SU-DHL-6 (cell line): ENCODE measurements at regions not wholly inside any gene's neighbourhood (a gene's known extent, or its start where the extent isn't known, plus 50 kb on each side); places are given as distances from the start of the nearest gene placed in this dataset.

Experiments
- H2AFZ ChIP-seq: fragments of 200-600 bp; sonication (generic); 2 replicates; pipeline ENCODE4 v1.6.1; 2014; ENCODE audit warnings: low read depth, mild to moderate bottlenecking, moderate library complexity, mixed read lengths, antibody characterized with exemption, low read length; ENCODE audit not compliant: severe bottlenecking
- H3F3A ChIP-seq: fragments of 200-600 bp; shearing (Covaris generic); 2 replicates; pipeline ENCODE4 v1.6.0; 2016; ENCODE audit warnings: antibody characterized with exemption, mild to moderate bottlenecking; ENCODE audit not compliant: insufficient read depth
- H3K27ac ChIP-seq: fragments of 200-600 bp; sonication (generic); 2 replicates; pipeline ENCODE4 v1.5.1; 2016; ENCODE audit warnings: low read depth, mild to moderate bottlenecking, low read length, moderate library complexity, mixed read lengths
- H3K27me3 ChIP-seq: fragments of 200-600 bp; sonication (generic), shearing (Covaris generic); 2 replicates; pipeline ENCODE4 v1.6.0; 2014; ENCODE audit warnings: mild to moderate bottlenecking, low read length
- H3K36me3 ChIP-seq: fragments of 200-600 bp; sonication (generic); 2 replicates; pipeline ENCODE4 v1.6.1; 2014; ENCODE audit warnings: mild to moderate bottlenecking, low read length, mixed read lengths
- H3K4me2 ChIP-seq: fragments of 300-600, 200-600 bp; shearing (Covaris generic), sonication (generic); 2 replicates; pipeline ENCODE4 v1.6.0; 2014; ENCODE audit warnings: low read length, low read depth, mild to moderate bottlenecking; ENCODE audit not compliant: poor library complexity, severe bottlenecking
- H3K4me3 ChIP-seq: fragments of 200-600 bp; sonication (generic); 2 replicates; pipeline ENCODE4 v1.5.1; 2014; ENCODE audit warnings: antibody characterized with exemption, low read length, mild to moderate bottlenecking, mixed read lengths; ENCODE audit not compliant: insufficient read depth, poor library complexity, severe bottlenecking
- H3K79me2 ChIP-seq: fragments of 200-600 bp; sonication (generic); 2 replicates; pipeline ENCODE4 v1.6.1; 2014; ENCODE audit warnings: mild to moderate bottlenecking, low read length, moderate library complexity; ENCODE audit not compliant: insufficient read depth
- H3K9ac ChIP-seq: fragments of 200-600 bp; sonication (generic); 2 replicates; pipeline ENCODE4 v1.7.0; 2014; ENCODE audit warnings: mild to moderate bottlenecking, low read length
- H3K9me2 ChIP-seq: fragments of 200-600 bp; sonication (generic); replicated peaks from 2 replicates; pipeline ENCODE4 v1.6.1; 2014; ENCODE audit warnings: low read length; ENCODE audit not compliant: insufficient read depth
- H3K9me3 ChIP-seq: fragments of 200-600 bp; sonication (generic); 2 replicates; pipeline ENCODE4 v1.6.1; 2014; ENCODE audit warnings: low read length, mixed read lengths; ENCODE audit not compliant: insufficient read depth
- H4K20me1 ChIP-seq: fragments of 200-600 bp; sonication (generic); 2 replicates; pipeline ENCODE4 v1.6.1; 2014; ENCODE audit warnings: low read depth, mild to moderate bottlenecking, antibody characterized with exemption, low read length, moderate library complexity, mixed read lengths
- EZH2phosphoT487 ChIP-seq: fragments of 200-600 bp; sonication (generic), shearing (Covaris generic); conservative IDR thresholded peaks from 2 replicates; pipeline ENCODE4 v1.6.1; 2018; ENCODE audit warnings: mild to moderate bottlenecking, antibody characterized with exemption, low read length, moderate library complexity, mixed read lengths
- TF ChIP-seq, protein P1 (sequence below): fragments of 200-600 bp; sonication (generic); IDR thresholded peaks from one replicate; pipeline ENCODE4 v1.5.1; 2017; ENCODE audit warnings: antibody characterized with exemption, mild to moderate bottlenecking, low read length, moderate library complexity; ENCODE audit not compliant: insufficient read depth, poor library complexity, severe bottlenecking

DNA sequence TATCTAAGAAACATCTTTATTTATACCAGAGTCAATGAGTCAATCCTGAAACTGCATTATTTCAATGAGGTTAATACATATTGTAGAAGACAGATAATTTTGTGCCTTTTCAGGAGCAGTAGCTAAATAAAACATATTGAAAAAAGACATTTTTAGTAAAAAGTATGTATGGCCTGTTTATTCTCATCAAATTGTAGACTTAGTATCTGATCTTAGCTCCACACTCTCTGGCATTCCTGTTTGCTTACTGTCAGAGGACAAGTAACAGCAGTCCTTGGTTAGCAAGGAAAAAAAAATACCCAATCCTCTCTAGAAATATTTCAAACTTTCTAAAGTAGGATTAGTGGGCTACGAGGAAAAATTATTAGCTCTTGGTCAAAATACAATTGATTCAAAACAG is 50.5 kb upstream of the GUCY1A1 start:
- no peak overlapping the region for H3K27ac ChIP-seq
- H3K9ac ChIP-seq, result no peak overlapping the region
- no peak overlapping the region for H3K4me3 ChIP-seq
- TF ChIP-seq EZH2phosphoT487, result no peak
- TF ChIP-seq, protein P1, sequence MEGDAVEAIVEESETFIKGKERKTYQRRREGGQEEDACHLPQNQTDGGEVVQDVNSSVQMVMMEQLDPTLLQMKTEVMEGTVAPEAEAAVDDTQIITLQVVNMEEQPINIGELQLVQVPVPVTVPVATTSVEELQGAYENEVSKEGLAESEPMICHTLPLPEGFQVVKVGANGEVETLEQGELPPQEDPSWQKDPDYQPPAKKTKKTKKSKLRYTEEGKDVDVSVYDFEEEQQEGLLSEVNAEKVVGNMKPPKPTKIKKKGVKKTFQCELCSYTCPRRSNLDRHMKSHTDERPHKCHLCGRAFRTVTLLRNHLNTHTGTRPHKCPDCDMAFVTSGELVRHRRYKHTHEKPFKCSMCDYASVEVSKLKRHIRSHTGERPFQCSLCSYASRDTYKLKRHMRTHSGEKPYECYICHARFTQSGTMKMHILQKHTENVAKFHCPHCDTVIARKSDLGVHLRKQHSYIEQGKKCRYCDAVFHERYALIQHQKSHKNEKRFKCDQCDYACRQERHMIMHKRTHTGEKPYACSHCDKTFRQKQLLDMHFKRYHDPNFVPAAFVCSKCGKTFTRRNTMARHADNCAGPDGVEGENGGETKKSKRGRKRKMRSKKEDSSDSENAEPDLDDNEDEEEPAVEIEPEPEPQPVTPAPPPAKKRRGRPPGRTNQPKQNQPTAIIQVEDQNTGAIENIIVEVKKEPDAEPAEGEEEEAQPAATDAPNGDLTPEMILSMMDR, result no peak
- no peaks in the 10 kb centered on the region for H3K36me3 ChIP-seq
- no peak overlapping the region for H3K4me2 ChIP-seq
- no peaks in the 10 kb centered on the region for H3F3A ChIP-seq
- no peaks in the 10 kb centered on the region for H4K20me1 ChIP-seq
- H3K27me3 ChIP-seq, result no peaks in the 10 kb centered on the region
- H3K79me2 ChIP-seq, result no peaks in the 10 kb centered on the region
- H3K9me2 ChIP-seq, result no peaks in the 10 kb centered on the region
- H3K9me3 ChIP-seq, result no peaks in the 10 kb centered on the region
- H2AFZ ChIP-seq, result no peak overlapping the region

DNA sequence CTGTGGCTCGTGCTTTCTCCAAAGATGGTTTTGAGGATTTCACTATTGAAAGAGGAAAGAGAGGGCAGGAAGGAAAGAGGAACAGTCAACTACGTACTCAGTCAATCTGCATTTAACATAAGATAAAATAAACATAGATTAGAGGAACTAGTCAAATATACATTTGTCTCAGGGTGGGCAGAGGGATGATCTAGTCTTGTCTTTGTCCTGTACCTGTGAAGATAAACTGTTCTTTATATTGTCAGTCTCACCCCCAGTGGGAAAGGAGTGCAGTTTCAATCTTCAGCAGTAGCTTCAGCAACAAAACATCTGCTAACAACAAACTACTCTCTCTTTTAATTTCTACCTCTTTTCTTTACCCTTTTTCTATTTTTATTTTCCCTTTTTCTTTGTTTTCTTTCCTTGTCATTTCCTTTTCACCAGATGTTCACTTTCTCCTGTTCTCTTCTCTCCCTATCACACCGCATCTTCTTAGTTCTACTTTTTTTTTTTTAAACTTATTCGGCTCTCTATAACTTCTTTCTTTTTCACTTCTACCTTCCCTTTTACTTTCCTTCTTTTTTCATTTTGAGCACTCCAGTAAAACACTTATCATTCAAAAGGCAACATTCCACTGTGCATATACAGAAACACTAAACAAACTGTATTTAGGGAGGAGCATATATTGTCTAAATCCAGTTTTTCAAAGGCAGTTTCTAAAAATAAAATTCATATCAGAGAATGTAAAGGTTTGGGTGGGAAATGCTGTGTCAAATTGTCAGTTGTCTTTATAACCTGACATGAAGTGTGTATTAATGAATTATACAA is 51.4 kb upstream of the GUCY1A1 start:
- Histone ChIP-seq H2AFZ (no peak overlapping the region), H3K9ac (no peak overlapping the region), H3K4me2 (no peak overlapping the region)

DNA sequence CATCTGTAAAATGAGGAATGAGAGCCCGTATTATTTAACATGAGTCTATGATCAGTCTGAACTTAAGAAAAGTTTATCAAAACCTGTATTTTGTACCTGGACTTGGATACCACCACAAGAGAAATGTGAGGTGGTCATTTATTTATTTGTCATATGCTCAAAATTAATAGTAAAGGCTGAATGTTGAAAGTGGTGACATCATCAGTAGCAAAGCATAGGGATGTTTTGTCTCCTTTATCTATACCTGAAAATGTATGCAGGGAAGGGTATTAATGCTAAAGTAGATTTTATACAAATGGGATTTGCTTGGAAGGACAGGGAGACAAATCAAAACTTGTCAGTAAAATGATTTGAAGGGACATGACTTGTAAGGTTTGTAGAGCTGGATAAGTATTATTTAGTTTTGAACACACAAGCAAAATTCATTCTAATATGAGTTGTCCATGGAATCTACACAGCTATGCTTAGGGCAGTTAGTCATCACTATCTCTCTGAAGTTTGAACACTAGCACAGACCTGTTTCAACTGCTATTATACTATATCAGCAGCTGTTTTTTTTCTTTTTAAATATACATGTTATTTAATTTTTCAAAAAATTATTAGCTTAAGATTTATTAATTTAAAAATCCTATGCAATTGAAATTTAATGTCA is 52.4 kb upstream of the GUCY1A1 start:
- no peak overlapping the region for H3K9ac ChIP-seq
- no peaks in the 10 kb centered on the region for H4K20me1 ChIP-seq
- H3K27me3 ChIP-seq, result no peaks in the 10 kb centered on the region
- TF ChIP-seq EZH2phosphoT487, result no peak
- TF ChIP-seq, protein P1, result no peak
- no peaks in the 10 kb centered on the region for H3K79me2 ChIP-seq
- no peaks in the 10 kb centered on the region for H3F3A ChIP-seq
- H2AFZ ChIP-seq, result no peak overlapping the region
- no peak overlapping the region for H3K27ac ChIP-seq
- no peak overlapping the region for H3K4me3 ChIP-seq
- H3K36me3 ChIP-seq, result no peaks in the 10 kb centered on the region
- H3K4me2 ChIP-seq, result no peak overlapping the region
- no peaks in the 10 kb centered on the region for H3K9me3 ChIP-seq
- H3K9me2 ChIP-seq, result no peaks in the 10 kb centered on the region

More for the DNA sequence above, 51.4 kb upstream of the GUCY1A1 start:
- Histone ChIP-seq H3K9me2 (no peaks in the 10 kb centered on the region), H3K27me3 (no peaks in the 10 kb centered on the region), H3K36me3 (no peaks in the 10 kb centered on the region), H3K4me3 (no peak overlapping the region), H3K79me2 (no peaks in the 10 kb centered on the region), H3F3A (no peaks in the 10 kb centered on the region), H3K9me3 (no peaks in the 10 kb centered on the region), H4K20me1 (no peaks in the 10 kb centered on the region), H3K27ac (no peak overlapping the region)
- TF ChIP-seq, protein P1, result no peak
- TF ChIP-seq EZH2phosphoT487, result no peak
